Keratinocyte (primary cell): ENCODE measurements at regions not wholly inside any gene's neighbourhood (a gene's known extent, or its start where the extent isn't known, plus 50 kb on each side); places are given as distances from the start of the nearest gene placed in this dataset.

Source experiments
- DNase-seq: peaks from one replicate; pipeline ENCODE4 v3.0.0-alpha.2; 2011; ENCODE audit warnings: low read depth, missing footprints, low spot score
- FAIRE-seq: peaks from 2 replicates; lab custom pipeline; 2011; peaks lifted over from hg19 to GRCh38; lab: Jason Lieb, UNC
- H2AFZ ChIP-seq: 2 replicates; pipeline ENCODE4 v1.6.0; 2012; ENCODE audit warnings: low read length, control low read depth, inconsistent platforms; ENCODE audit not compliant: control insufficient read depth
- H3K27ac ChIP-seq: 2 replicates; pipeline ENCODE4 v1.5.1; 2011; ENCODE audit warnings: low read length; ENCODE audit not compliant: control insufficient read depth, insufficient read depth
- H3K27me3 ChIP-seq: 3 replicates; pipeline ENCODE4 v1.6.0; 2011; ENCODE audit warnings: low read length; ENCODE audit not compliant: control insufficient read depth, insufficient read depth; ENCODE audit errors: extremely low read depth
- H3K36me3 ChIP-seq, 2 experiments: 2 replicates in 1 of 2; 3 replicates in 1 of 2; pipeline ENCODE4 v1.5.1; 2011; ENCODE audit warnings: low read length in 2 of 2, mild to moderate bottlenecking in 1 of 2; ENCODE audit not compliant: control insufficient read depth in 2 of 2, insufficient read depth in 2 of 2; ENCODE audit errors: extremely low read depth in 1 of 2
- H3K4me1 ChIP-seq: 3 replicates; pipeline ENCODE4 v1.5.1; 2011; ENCODE audit warnings: low read length; ENCODE audit not compliant: control insufficient read depth, insufficient read depth; ENCODE audit errors: extremely low read depth
- H3K4me2 ChIP-seq: 3 replicates; pipeline ENCODE4 v1.6.0; 2011; ENCODE audit warnings: low read depth, low read length; ENCODE audit not compliant: control insufficient read depth, insufficient read depth; ENCODE audit errors: extremely low read depth
- H3K4me3 ChIP-seq, 3 experiments: fragments of 200-600 bp in 1 of 3; sonication (generic) in 1 of 3; 2 replicates in 2 of 3; 3 replicates in 1 of 3; pipeline ENCODE4 v1.5.1; 2011 to 2016; ENCODE audit warnings: low read length in 3 of 3, mild to moderate bottlenecking in 3 of 3, control low read depth in 2 of 3, inconsistent platforms in 1 of 3, low read depth in 1 of 3, mixed read lengths in 1 of 3, mixed run types in 1 of 3, moderate library complexity in 1 of 3; ENCODE audit not compliant: control insufficient read depth in 2 of 3, insufficient read depth in 2 of 3; ENCODE audit errors: extremely low read depth in 1 of 3
- H3K79me2 ChIP-seq: 2 replicates; pipeline ENCODE4 v1.6.0; 2012; ENCODE audit warnings: low read length; ENCODE audit not compliant: control insufficient read depth, insufficient read depth
- H3K9ac ChIP-seq: 3 replicates; pipeline ENCODE4 v1.6.0; 2011; ENCODE audit warnings: low read length; ENCODE audit not compliant: control insufficient read depth, insufficient read depth; ENCODE audit errors: extremely low read depth
- H3K9me1 ChIP-seq: 3 replicates; pipeline ENCODE4 v1.6.0; 2011; ENCODE audit warnings: low read length; ENCODE audit not compliant: control insufficient read depth, insufficient read depth; ENCODE audit errors: extremely low read depth
- H3K9me3 ChIP-seq: 2 replicates; pipeline ENCODE4 v1.5.1; 2012; ENCODE audit warnings: low read depth, low read length; ENCODE audit not compliant: control insufficient read depth
- H4K20me1 ChIP-seq: 3 replicates; pipeline ENCODE4 v1.6.0; 2011; ENCODE audit warnings: low read length; ENCODE audit not compliant: control insufficient read depth, insufficient read depth; ENCODE audit errors: extremely low read depth
- EZH2 ChIP-seq: IDR thresholded peaks from one replicate; pipeline ENCODE4 v1.6.1; 2012; ENCODE audit warnings: inconsistent platforms, mild to moderate bottlenecking, low read length, moderate library complexity
- dilution Hi-C: fragments of 300-500 bp; cut with MboI; formaldehyde crosslinking; loops from one replicate; pipeline ENCODE4 v1.7.0; 2020; ENCODE audit warnings: low sequenced_read_pairs; ENCODE audit not compliant: extremely low pct_ligation_motif_present
- TF ChIP-seq, protein P1 (sequence below), 3 experiments: IDR thresholded peaks in 1 of 3; conservative IDR thresholded peaks in 1 of 3; optimal IDR thresholded peaks in 1 of 3; 2 replicates in 2 of 3; 3 replicates in 1 of 3; pipeline versions ENCODE3 to v1.5.1; 2011; ENCODE audit warnings: low read length in 3 of 3, mild to moderate bottlenecking in 3 of 3, moderate library complexity in 2 of 3, control low read depth in 1 of 3, inconsistent platforms in 1 of 3; ENCODE audit not compliant: insufficient read depth in 2 of 3; ENCODE audit errors: extremely low read depth in 1 of 3

DNA sequence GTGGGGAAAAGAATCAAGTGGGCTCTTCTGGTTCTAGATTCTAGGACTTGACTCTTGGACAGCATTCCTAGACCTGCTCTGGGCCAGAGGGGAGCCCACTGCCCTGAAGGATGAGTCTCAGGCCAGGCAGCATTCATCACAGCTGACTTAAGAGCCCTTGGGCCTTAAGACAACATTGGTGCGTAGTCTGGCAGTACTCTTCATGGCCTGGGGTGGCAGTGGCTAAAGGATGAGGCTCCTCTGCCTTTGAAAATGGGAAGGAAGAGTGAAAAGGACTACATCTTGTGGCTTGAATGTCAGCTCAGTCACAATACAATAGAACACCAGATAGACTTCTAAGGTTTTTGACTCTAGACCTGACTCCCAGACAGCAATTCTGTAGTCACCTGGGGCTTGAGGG, 1415.1 kb upstream of the PRMT6 start:
- Histone ChIP-seq H3K4me2 (no peak overlapping the region), H3K79me2 (no peaks in the 10 kb centered on the region), H3K4me3 (no peak overlapping the region), H2AFZ (no peak overlapping the region), H3K9ac (no peak overlapping the region), H3K27me3 (no peaks in the 10 kb centered on the region), H3K4me1 (no peaks in the 10 kb centered on the region), H3K36me3 (no peaks in the 10 kb centered on the region), H4K20me1 (no peaks in the 10 kb centered on the region), H3K9me1 (no peaks in the 10 kb centered on the region), H3K9me3 (no peaks in the 10 kb centered on the region), H3K27ac (no peak overlapping the region)
- DNase-seq (no peak), FAIRE-seq (no peak)
- dilution Hi-C loops: no loop called here
- TF ChIP-seq, protein P1, sequence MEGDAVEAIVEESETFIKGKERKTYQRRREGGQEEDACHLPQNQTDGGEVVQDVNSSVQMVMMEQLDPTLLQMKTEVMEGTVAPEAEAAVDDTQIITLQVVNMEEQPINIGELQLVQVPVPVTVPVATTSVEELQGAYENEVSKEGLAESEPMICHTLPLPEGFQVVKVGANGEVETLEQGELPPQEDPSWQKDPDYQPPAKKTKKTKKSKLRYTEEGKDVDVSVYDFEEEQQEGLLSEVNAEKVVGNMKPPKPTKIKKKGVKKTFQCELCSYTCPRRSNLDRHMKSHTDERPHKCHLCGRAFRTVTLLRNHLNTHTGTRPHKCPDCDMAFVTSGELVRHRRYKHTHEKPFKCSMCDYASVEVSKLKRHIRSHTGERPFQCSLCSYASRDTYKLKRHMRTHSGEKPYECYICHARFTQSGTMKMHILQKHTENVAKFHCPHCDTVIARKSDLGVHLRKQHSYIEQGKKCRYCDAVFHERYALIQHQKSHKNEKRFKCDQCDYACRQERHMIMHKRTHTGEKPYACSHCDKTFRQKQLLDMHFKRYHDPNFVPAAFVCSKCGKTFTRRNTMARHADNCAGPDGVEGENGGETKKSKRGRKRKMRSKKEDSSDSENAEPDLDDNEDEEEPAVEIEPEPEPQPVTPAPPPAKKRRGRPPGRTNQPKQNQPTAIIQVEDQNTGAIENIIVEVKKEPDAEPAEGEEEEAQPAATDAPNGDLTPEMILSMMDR (optimal IDR thresholded peaks at IDR 0.05 in 1 of 3, IDR thresholded peaks at IDR 0.05 in 1 of 3, conservative IDR thresholded peaks at IDR 0.05 in 1 of 3; ENCODE audit: extremely low read depth in 1 of 3, insufficient read depth in 2 of 3, low read length in 3 of 3): no peak
- TF ChIP-seq EZH2: no peak

DNA sequence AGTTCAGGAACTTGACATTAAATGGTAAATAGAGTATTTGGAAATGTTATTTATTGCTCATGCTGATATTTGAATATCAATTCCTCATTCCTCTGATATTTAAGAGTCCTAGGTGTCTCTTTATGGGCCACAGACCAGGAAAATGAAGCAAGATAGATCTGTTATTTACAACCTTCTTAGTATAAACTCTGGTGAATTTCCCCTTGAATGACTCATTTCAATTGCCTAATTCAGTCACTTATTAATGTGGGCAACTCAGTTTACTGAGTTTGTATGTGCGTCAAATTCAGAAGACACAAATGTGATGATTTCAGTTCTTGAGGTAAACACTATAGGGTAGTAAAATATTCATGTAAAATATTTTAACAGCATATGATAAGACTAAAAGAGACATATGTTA, 1404.4 kb upstream of the PRMT6 start:
- no peak for DNase-seq
- Histone ChIP-seq H3K27ac (no peak overlapping the region), H3K9me3 (no peaks in the 10 kb centered on the region), H4K20me1 (no peaks in the 10 kb centered on the region), H3K4me1 (no peaks in the 10 kb centered on the region), H2AFZ (no peak overlapping the region), H3K4me2 (no peak overlapping the region), H3K4me3 (no peak overlapping the region), H3K27me3 (no peaks in the 10 kb centered on the region), H3K9me1 (no peaks in the 10 kb centered on the region), H3K79me2 (no peaks in the 10 kb centered on the region), H3K9ac (no peak overlapping the region), H3K36me3 (no peaks in the 10 kb centered on the region)
- FAIRE-seq: no peak
- TF ChIP-seq EZH2: no peak
- dilution Hi-C loops: no loop called here

DNA sequence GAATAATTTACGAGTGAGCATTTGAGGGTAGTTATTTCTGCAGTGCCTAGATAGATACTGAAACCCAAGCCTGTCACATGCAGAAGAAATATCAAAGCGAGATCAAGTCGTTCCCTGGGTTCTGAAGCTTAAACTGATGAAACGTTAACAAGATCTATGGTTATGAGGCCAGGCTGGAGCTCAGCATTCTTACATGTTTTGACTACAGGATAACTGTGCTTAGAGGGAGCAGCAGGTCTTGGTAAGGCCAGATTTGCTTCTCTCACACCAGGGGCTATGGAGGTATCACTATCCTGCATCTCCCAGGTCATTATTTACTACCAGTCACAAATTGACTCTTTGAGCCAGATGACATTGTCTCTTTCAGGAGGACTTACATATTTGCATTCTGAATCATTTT, 1401.4 kb upstream of the PRMT6 start:
- no peak for DNase-seq
- Histone ChIP-seq H3K4me2 (no peak overlapping the region), H4K20me1 (no peaks in the 10 kb centered on the region), H3K9me3 (no peaks in the 10 kb centered on the region), H3K4me1 (no peaks in the 10 kb centered on the region), H3K27ac (no peak overlapping the region), H3K27me3 (no peaks in the 10 kb centered on the region), H3K9ac (no peak overlapping the region), H2AFZ (no peak overlapping the region), H3K36me3 (no peaks in the 10 kb centered on the region), H3K79me2 (no peaks in the 10 kb centered on the region), H3K4me3 (no peak overlapping the region), H3K9me1 (no peaks in the 10 kb centered on the region)
- dilution Hi-C loops: no loop called here
- TF ChIP-seq, protein P1 (optimal IDR thresholded peaks at IDR 0.05 in 1 of 3, IDR thresholded peaks at IDR 0.05 in 1 of 3, conservative IDR thresholded peaks at IDR 0.05 in 1 of 3; ENCODE audit: extremely low read depth in 1 of 3, insufficient read depth in 2 of 3, low read length in 3 of 3): no peak
- no peak for TF ChIP-seq EZH2
- no peak for FAIRE-seq
